Sigmoid colon (tissue), 6 donors: ENCODE measurements at regions not wholly inside any gene's neighbourhood (a gene's known extent, or its start where the extent isn't known, plus 50 kb on each side); places are given as distances from the start of the nearest gene placed in this dataset.

Experiments
- DNase-seq: peaks from one replicate; pipeline ENCODE4 v3.0.0-alpha.2; 2019
- H3K27ac ChIP-seq, 4 donors: fragments of 200-600 bp; sonication (generic); one replicate each; pipeline ENCODE4 v1.5.1; 2016 to 2019; ENCODE audit warnings: mild to moderate bottlenecking in 1 of 4
- H3K27me3 ChIP-seq, 3 donors: fragments of 200-600 bp; sonication (generic); one replicate each; pipeline ENCODE4 v1.5.1; 2019; ENCODE audit warnings: mild to moderate bottlenecking in 1 of 3
- H3K36me3 ChIP-seq, 4 donors: fragments of 200-600 bp; sonication (generic); one replicate each; pipeline ENCODE4 v1.5.1; 2016 to 2019
- H3K4me1 ChIP-seq, 4 donors: fragments of 200-600 bp; sonication (generic); one replicate each; pipeline ENCODE4 v1.5.1; 2017 to 2019
- H3K4me3 ChIP-seq, 4 donors: fragments of 200-600 bp; sonication (generic); one replicate each; pipeline ENCODE4 v1.5.1; 2017 to 2019; ENCODE audit warnings: mild to moderate bottlenecking in 2 of 4, moderate library complexity in 1 of 4
- H3K9me3 ChIP-seq, 4 donors: fragments of 200-600 bp in 3 of 4; sonication (generic) in 3 of 4; one replicate each; pipeline versions ENCODE4 v1.5.1 to v1.6.1; 2013 to 2019
- CTCF ChIP-seq, 4 experiments: fragments of 450-650 bp in 3 of 4; fragments of 200-600 bp in 1 of 4; IDR thresholded peaks; one replicate each; pipeline ENCODE4 v1.5.1; 2016 to 2019; ENCODE audit warnings: antibody characterized with exemption in 4 of 4, mild to moderate bottlenecking in 3 of 4, moderate library complexity in 2 of 4
- EP300 ChIP-seq, 4 donors: sonication (generic); formaldehyde crosslinking; IDR thresholded peaks; one replicate each; pipeline ENCODE4 v1.6.1; 2017; ENCODE audit warnings: antibody characterized with exemption in 4 of 4
- POLR2A ChIP-seq, 2 donors: fragments of 450-650 bp; IDR thresholded peaks; one replicate each; pipeline ENCODE4 v1.6.1; 2016; ENCODE audit warnings: antibody characterized with exemption in 2 of 2, mild to moderate bottlenecking in 2 of 2, moderate library complexity in 2 of 2
- POLR2AphosphoS5 ChIP-seq, 4 donors: sonication (generic); formaldehyde crosslinking; IDR thresholded peaks; one replicate each; pipeline ENCODE4 v1.6.1; 2017; ENCODE audit warnings: antibody characterized with exemption in 4 of 4
- WGBS, 2 donors: extraction: QIAGEN DNeasy Blood & Tissue Kit; methylation state at CpG; one replicate each; pipeline ENCODE4 v1.1.7; 2013; 5-methylcytosine and 5-hydroxymethylcytosine counted together
- intact Hi-C: fragments of 100-400 bp; cut with DNase I; formaldehyde crosslinking; loops from one replicate; pipeline ENCODE4 v1.15.1; 2023
- donor health status: healthy with polysubstance abuse.
- donor health status: healthy.

GRCh38 chr5:167950126-167950721, 341.2 kb upstream of the WWC1 start:
- peaks cover 0 to 2% (median 0%) of the 10 kb centered on the region in 4 donors for H3K9me3 ChIP-seq
- H3K27me3 ChIP-seq = no peaks in the 10 kb centered on the region
- DNase-seq = no peak
- intact Hi-C loops = no loop called here
- no peaks in the 10 kb centered on the region for H3K36me3 ChIP-seq
- 72 to 79% methylated on average over 5 of the region's 5 CpGs for WGBS, 2 donors
- peaks cover 0 to 49% (median 41%) of the 10 kb centered on the region in 4 donors for H3K4me1 ChIP-seq
- TF ChIP-seq CTCF (IDR thresholded peaks at IDR 0.05) (no peak), POLR2A (IDR thresholded peaks at IDR 0.05) (no peak), POLR2AphosphoS5 (IDR thresholded peaks at IDR 0.05) (no peak), EP300 (IDR thresholded peaks at IDR 0.05) (no peak)
- H3K27ac ChIP-seq = peak overlapping the region in 1 of 4 donors; percentile 66
- no peak overlapping the region for H3K4me3 ChIP-seq

- H3K4me1 ChIP-seq = peaks cover 0 to 40% (median 33%) of the 10 kb centered on the region in 4 donors
- TF ChIP-seq EP300 (IDR thresholded peaks at IDR 0.05) (no peak), POLR2AphosphoS5 (IDR thresholded peaks at IDR 0.05) (no peak), POLR2A (IDR thresholded peaks at IDR 0.05) (no peak), CTCF (IDR thresholded peaks at IDR 0.05) (no peak)
- H3K4me3 ChIP-seq = peak overlapping the region in 2 of 4 donors; percentile 1 to 28
- no peak for DNase-seq
- 42 to 45% methylated on average over 4 of the region's 4 CpGs for WGBS, 2 donors
- no peaks in the 10 kb centered on the region for H3K36me3 ChIP-seq
- intact Hi-C loops = no loop called here
- H3K27me3 ChIP-seq = no peaks in the 10 kb centered on the region
- H3K9me3 ChIP-seq = peaks cover 0 to 2% (median 0%) of the 10 kb centered on the region in 4 donors
- peak overlapping the region in 2 of 4 donors; percentile 35 to 66 for H3K27ac ChIP-seq
Observed at GRCh38 chr5:167951116-167951515, 340.3 kb upstream of the WWC1 start.

GRCh38 chr5:167952278-167952995, 339.0 kb upstream of the WWC1 start:
- no peak for TF ChIP-seq EP300 (IDR thresholded peaks at IDR 0.05)
- TF ChIP-seq POLR2AphosphoS5 (IDR thresholded peaks at IDR 0.05) = no peak
- no peak for TF ChIP-seq POLR2A (IDR thresholded peaks at IDR 0.05)
- TF ChIP-seq CTCF (IDR thresholded peaks at IDR 0.05) = no peak
- intact Hi-C loops = no loop called here
- Histone ChIP-seq H3K27me3 (no peaks in the 10 kb centered on the region), H3K27ac (no peak overlapping the region), H3K4me1 (peaks cover 0 to 26% (median 20%) of the 10 kb centered on the region in 4 donors), H3K4me3 (no peak overlapping the region), H3K36me3 (no peaks in the 10 kb centered on the region), H3K9me3 (peaks cover 0 to 2% (median 0%) of the 10 kb centered on the region in 4 donors)
- 59 to 76% methylated on average over 19 of the region's 19 CpGs for WGBS, 2 donors
- no peak for DNase-seq

GRCh38 chr5:167953151-167953798, 338.2 kb upstream of the WWC1 start:
- H3K27ac ChIP-seq = peak overlapping the region in 1 of 4 donors; percentile 36
- H3K27me3 ChIP-seq = no peaks in the 10 kb centered on the region
- H3K4me1 ChIP-seq = peaks cover 0 to 22% (median 15%) of the 10 kb centered on the region in 4 donors
- no peak overlapping the region for H3K4me3 ChIP-seq
- TF ChIP-seq POLR2AphosphoS5 (IDR thresholded peaks at IDR 0.05) (no peak), POLR2A (IDR thresholded peaks at IDR 0.05) (no peak), EP300 (IDR thresholded peaks at IDR 0.05) (no peak), CTCF (IDR thresholded peaks at IDR 0.05) (no peak)
- peaks cover 0 to 2% (median 0%) of the 10 kb centered on the region in 4 donors for H3K9me3 ChIP-seq
- intact Hi-C loops = no loop called here
- H3K36me3 ChIP-seq = no peaks in the 10 kb centered on the region
- 35 to 72% methylated on average over 4 of the region's 4 CpGs for WGBS, 2 donors
- no peak for DNase-seq
